ENCODE measurements at regions not wholly inside any gene's neighbourhood (a gene's known extent, or its start where the extent isn't known, plus 50 kb on each side); places are given as distances from the start of the nearest gene placed in this dataset.
A peak's percentile ranks its signal among the peaks of the same experiment; 100 is the strongest.

DNA sequence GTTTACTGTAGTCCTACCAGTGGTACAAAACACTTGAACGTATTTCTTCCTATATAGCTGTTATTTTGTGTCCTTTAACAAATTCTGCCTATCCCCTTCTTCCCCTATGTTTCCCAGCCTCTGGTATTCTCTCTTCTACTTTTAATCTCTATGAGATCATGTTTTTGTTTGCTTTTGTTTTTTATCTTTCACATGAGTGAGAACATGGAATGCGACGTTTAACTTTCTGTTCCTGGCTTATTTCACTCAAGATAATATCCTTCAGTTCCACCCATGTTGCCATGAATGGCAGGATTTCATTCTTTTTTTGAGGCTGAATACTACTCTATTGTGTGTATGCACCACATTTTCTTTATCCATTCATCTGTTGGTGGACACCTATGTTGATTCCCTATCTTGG, 634.4 kb upstream of the WWC1 start:
- no peak for DNase-seq

- peak; percentile 55 to 56 for DNase-seq
Measured at GRCh38 chr5:167658889-167659288, 632.6 kb upstream of the WWC1 start.

DNA sequence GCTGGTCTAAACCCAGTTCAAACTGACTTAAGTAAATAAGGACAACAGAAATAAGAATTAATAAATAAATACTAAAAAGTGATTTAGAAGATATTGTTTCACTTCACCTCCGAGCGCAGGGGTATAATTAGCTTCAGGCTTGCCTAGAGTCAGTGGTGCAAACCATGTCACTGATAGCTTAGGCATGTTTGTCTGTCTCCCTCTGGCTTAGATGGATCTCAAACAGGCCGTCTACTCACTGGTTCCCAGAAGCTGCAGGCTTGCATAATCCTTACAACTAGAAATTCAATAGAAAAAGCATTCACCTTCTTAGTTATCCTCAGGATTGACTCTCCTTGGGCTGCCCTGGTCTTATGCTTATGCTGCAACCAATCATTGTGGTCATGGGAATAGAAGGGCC, 629.8 kb upstream of the WWC1 start:
- no peak for DNase-seq

DNA sequence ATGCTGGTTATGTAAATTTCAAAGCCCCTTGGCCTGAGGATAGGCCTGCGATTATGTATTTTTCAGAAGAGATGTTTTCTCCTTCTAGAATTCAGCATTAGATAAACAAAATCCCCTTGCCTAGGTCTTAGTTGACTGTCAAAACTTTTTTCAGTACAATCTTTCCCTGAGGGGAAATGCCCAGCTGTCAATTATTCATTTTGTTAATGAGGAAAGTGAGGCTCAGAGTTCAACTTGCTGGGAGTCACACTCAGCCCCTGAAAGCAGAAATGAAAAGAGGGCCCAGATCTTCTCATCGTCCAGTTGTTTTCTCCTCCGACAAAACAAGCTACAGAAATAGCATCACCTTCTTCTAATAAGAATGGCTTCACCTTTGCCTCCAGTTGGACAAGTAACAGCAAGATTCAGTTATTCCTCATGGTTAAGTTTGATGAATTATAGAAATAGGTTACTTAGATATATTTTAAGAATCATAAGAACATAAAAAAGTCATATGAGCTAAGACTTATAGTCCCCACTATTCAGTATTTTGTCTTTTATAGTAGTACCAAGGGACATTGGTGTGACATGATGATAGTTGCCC, 627.1 kb upstream of the WWC1 start:
- DNase-seq = no peak

DNA sequence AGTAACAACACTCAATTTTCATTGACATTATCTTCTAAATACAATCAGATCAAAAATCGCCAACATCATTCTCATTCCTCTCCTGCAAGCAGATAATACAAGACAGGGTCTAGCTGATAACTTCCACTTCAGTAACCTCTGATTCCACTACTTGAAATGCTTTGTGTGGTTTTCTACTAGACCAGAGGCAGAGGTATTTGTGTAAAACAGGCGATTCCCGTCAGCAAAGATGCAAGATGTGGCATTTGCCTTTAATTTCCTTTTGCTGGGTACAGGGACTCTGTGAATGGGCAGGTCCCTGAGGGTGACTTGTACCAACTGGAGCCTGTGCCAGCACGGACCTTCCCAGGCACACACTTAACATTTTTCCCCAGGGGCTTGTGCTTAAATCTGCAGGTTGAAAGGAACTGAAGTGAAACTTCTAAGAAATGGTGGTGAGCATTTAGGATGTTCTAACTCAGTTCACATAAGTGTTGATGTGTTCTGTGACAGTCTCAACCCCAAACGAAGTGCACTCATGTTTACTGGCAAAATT, 625.5 kb upstream of the WWC1 start:
- no peak for DNase-seq

GRCh38 chr5:167671176-167671575, 620.3 kb upstream of the WWC1 start:
- DNase-seq = no peak

DNA sequence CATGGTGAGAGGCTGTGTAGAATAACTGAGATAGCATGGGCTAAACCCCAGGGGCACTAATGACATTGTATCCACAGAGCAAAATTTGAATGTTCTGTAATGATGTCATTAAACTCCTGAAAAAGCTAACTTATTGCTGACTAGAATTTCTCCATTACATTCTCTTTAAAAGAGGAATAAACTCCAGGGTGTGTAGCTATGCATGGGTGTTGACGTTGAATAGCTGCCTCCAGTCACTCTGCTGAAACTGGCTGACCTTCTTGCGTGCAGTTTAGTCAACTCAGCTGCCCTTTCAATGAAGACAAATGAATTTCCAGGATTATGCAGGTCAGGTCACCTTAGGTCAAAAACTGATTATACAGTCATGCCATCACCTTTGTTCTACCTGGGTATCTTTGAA, 617.5 kb upstream of the WWC1 start:
- no peak for DNase-seq

DNA sequence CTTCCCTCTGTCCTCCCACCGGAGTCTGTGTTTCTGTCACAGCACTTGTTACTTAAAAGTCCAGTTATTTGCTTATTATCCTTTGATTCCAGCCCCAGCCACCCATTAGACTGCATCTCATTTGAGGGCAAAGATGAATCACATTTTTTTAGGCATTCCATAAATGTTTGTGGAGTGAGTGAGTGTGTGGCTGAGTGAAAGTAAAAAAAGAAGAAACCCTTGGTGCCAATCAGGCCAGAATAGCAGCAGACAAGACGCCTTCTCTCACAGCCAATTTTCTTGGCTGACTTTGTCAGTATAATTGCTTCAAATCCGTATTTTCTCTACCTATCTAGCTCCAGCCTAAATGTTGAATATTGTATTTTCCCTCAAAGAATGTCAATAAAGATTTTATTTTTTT, 613.0 kb upstream of the WWC1 start:
- DNase-seq = no peak

DNA sequence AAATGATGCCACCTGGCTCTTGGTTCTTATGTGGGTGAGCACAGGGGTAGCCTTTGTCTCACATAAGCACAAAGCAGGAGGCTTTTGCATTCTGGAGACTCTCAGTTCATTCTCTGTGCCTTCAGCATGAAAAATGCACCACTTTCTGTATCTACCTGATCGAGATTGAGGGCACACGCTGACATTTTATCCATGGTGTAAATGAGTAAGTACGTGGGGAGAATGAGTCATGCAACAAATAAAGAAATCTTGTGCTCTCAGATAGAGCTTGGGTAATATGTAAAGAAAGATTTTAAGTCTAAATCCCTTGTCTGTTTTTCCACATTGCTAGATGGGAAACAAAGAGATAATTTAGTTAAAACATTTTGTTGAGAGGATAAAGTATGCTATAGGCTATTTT, 607.2 kb upstream of the WWC1 start:
- DNase-seq = no peak

GRCh38 chr5:167688341-167689130, 602.9 kb upstream of the WWC1 start:
- no peak for DNase-seq

- DNase-seq = no peak
Measured at GRCh38 chr5:167694325-167695147, 596.9 kb upstream of the WWC1 start.

GRCh38 chr5:167696558-167697314, 594.7 kb upstream of the WWC1 start:
- DNase-seq = peak in 1 of 2 experiments; percentile 14

- DNase-seq = no peak
Measured at GRCh38 chr5:167699432-167699831, 592.0 kb upstream of the WWC1 start.

DNA sequence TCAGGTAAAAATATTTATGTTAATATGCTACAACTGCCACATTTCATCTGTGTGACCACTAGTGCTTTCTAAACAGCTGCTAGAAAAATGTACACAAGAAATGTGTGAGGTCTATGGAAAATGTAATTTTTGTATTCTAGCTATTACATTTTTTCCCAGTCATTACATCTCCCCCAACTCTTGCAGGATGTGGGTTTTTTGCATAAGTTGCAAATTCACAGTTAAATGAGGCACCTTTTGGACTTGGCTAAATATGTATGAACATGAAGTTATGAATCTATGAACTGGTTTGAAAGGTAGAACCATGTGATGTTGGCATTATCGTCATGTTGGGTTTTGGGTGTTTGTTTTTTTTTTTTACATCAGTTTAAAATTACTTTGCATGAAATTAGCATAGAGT, 590.4 kb upstream of the WWC1 start:
- DNase-seq = peak; percentile 73 to 74

DNA sequence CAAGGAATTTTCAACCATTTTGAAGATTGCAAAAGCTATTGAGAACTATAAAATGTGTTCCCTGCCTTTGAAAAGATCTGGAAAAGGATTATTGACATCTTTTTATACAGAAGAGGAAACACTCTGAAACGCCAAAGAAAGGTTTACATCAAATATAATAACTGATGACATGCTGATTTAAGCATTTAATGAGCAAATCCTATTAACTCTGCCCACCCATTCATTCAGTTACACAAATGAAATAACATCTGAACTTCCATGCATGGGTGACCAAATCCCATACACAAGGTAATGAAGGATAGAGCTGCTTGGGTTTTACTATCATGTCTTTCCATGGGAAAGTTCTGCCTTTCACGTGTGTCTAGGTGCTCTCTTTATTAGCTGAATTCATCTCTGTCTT, 589.4 kb upstream of the WWC1 start:
- DNase-seq = peak in 1 of 2 experiments; percentile 14

DNA sequence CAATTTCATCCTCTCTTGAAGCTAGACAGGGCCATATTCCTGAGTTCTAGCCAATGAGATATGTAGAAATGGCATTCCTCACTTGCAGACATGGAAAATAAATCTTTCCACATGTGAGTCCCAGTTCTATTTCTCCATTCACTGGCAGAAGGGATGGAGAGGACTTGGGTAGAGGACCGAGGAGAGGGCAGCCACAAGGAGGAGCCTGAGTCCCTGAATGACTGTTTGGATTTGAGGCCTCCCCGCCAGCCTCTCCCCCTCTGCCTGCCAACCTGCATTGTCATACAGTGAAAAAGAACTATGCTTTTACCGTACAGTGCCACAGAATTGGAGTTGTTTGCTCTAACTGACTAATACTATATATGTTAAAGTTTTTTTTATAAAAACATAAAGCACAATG, 583.0 kb upstream of the WWC1 start:
- DNase-seq = no peak

DNA sequence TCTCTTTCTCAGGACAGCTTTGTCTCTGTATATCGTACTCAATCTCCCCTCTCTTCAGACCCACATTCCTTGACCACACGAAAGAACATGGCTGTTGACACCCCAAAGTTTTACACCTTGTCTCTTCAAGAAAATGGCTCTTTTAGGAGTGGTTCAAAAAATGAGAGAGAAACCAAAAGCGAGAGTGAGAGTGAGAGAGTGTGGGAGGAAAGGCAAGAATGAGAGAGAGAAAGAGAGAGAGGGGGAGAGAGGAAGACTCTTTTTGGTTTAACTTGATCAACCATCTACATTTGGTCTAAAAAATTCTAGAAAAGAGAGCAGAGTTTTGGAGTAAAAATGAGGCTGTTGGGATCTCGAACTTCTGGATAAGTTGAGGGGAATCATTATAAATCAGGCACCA, 581.8 kb upstream of the WWC1 start:
- DNase-seq = no peak

GRCh38 chr5:167710444-167711073, 580.9 kb upstream of the WWC1 start:
- DNase-seq = no peak

GRCh38 chr5:167712986-167713585, 578.4 kb upstream of the WWC1 start:
- no peak for DNase-seq

- no peak for DNase-seq
Measured at GRCh38 chr5:167713896-167714295, 577.5 kb upstream of the WWC1 start.

- DNase-seq = no peak
Measured at GRCh38 chr5:167716126-167716775, 575.2 kb upstream of the WWC1 start.

Data from NCI-H526 (cell line).